ENCODE measurements at regions not wholly inside any gene's neighbourhood (a gene's known extent, or its start where the extent isn't known, plus 50 kb on each side); places are given as distances from the start of the nearest gene placed in this dataset.

GRCh38 chr5:9830184-9830583, 200.0 kb upstream of the TAS2R1 start:
- intact Hi-C loops (cut with DNase I), result no loop called here
- TF ChIP-seq, protein P1, sequence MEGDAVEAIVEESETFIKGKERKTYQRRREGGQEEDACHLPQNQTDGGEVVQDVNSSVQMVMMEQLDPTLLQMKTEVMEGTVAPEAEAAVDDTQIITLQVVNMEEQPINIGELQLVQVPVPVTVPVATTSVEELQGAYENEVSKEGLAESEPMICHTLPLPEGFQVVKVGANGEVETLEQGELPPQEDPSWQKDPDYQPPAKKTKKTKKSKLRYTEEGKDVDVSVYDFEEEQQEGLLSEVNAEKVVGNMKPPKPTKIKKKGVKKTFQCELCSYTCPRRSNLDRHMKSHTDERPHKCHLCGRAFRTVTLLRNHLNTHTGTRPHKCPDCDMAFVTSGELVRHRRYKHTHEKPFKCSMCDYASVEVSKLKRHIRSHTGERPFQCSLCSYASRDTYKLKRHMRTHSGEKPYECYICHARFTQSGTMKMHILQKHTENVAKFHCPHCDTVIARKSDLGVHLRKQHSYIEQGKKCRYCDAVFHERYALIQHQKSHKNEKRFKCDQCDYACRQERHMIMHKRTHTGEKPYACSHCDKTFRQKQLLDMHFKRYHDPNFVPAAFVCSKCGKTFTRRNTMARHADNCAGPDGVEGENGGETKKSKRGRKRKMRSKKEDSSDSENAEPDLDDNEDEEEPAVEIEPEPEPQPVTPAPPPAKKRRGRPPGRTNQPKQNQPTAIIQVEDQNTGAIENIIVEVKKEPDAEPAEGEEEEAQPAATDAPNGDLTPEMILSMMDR (IDR thresholded peaks at IDR 0.05), result no peak
- TF ChIP-seq POLR2A (IDR thresholded peaks at IDR 0.05), result no peak
- Histone ChIP-seq H3K4me3 (no peak overlapping the region), H3K9me3 (no peaks in the 10 kb centered on the region), H3K4me1 (peaks cover 0 to 2% (median 0%) of the 10 kb centered on the region in 4 donors), H3K27ac (no peak overlapping the region), H3K36me3 (no peaks in the 10 kb centered on the region), H3K27me3 (no peaks in the 10 kb centered on the region)
- ATAC-seq, result no peak
- no peak for DNase-seq

DNA sequence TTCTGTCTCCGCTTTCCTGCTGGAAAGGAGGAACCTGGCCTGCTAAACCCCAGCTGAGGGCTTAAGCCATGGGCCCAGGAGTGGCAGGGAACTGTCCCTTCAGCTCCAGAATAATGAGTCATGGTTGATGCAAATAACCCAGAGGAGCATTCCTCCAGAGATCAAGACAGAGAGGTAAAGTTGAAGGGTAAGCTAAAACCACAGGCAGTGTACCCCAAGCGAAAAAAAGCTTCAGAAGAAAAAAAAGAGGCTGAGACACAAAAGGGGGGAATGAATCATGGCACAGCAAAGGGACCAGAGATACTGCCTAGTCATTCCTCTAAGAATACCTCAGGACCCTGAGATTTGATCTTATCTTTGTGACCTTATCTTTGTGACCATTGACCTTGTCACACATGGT, 199.5 kb upstream of the TAS2R1 start:
- H3K27me3 ChIP-seq, result no peaks in the 10 kb centered on the region
- DNase-seq (no peak), ATAC-seq (no peak)
- no peak overlapping the region for H3K4me3 ChIP-seq
- intact Hi-C loops (cut with DNase I), result no loop called here
- H3K36me3 ChIP-seq, result no peaks in the 10 kb centered on the region
- TF ChIP-seq, protein P1 (IDR thresholded peaks at IDR 0.05), result no peak
- TF ChIP-seq POLR2A (IDR thresholded peaks at IDR 0.05), result no peak
- peaks cover 0 to 2% (median 0%) of the 10 kb centered on the region in 4 donors for H3K4me1 ChIP-seq
- H3K27ac ChIP-seq, result no peak overlapping the region
- WGBS (ENCODE audit: insufficient coverage, low coverage, low lambda C conversion rate, missing lambda C conversion rate), result 45% methylated on average over 2 of the region's 2 CpGs
- no peaks in the 10 kb centered on the region for H3K9me3 ChIP-seq

- intact Hi-C loops (cut with DNase I), result no loop called here
- Histone ChIP-seq H3K4me1 (no peaks in the 10 kb centered on the region), H3K27ac (no peak overlapping the region), H3K27me3 (no peaks in the 10 kb centered on the region), H3K4me3 (no peak overlapping the region), H3K36me3 (no peaks in the 10 kb centered on the region), H3K9me3 (no peaks in the 10 kb centered on the region)
- ATAC-seq (no peak), DNase-seq (no peak)
- WGBS (ENCODE audit: insufficient coverage, low coverage, low lambda C conversion rate, missing lambda C conversion rate), result 21% methylated on average over 4 of the region's 4 CpGs
- TF ChIP-seq, protein P1 (IDR thresholded peaks at IDR 0.05), result no peak
- no peak for TF ChIP-seq POLR2A (IDR thresholded peaks at IDR 0.05)
Observed at GRCh38 chr5:9820691-9821449, 190.7 kb upstream of the TAS2R1 start.

DNA sequence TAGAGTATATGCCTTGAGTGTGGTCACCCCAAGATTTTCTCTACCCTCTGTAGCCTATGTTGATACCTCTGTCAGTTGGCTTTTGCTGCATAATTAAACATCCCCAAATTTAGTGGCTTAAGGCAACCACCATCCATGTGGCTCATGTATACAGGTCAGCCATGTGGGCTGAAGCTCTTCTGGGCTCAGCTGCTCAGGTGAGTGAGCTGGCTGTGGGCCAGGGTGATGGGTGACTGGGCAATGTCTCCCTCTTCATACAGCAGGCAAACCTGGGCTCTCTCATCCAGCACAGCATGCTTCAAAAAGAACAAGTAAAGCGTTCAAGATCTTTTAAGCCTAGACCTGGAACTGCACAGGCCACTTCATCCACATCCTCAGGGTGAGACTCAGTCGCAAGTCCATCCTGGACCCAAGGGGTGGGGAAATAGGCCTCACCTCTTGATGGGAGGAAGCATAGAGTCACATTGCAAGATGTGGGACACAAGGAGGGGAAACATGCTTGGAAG, 188.2 kb upstream of the TAS2R1 start:
- H3K27me3 ChIP-seq, result no peaks in the 10 kb centered on the region
- no peaks in the 10 kb centered on the region for H3K4me1 ChIP-seq
- H3K36me3 ChIP-seq, result no peaks in the 10 kb centered on the region
- intact Hi-C loops (cut with DNase I), result no loop called here
- H3K27ac ChIP-seq, result no peak overlapping the region
- TF ChIP-seq POLR2A (IDR thresholded peaks at IDR 0.05), result no peak
- TF ChIP-seq, protein P1 (IDR thresholded peaks at IDR 0.05), result no peak
- no peaks in the 10 kb centered on the region for H3K9me3 ChIP-seq
- DNase-seq (no peak), ATAC-seq (no peak)
- 68% methylated on average over 2 of the region's 2 CpGs for WGBS (ENCODE audit: insufficient coverage, low coverage, low lambda C conversion rate, missing lambda C conversion rate)
- H3K4me3 ChIP-seq, result no peak overlapping the region

Data from right lobe of liver (tissue), 6 donors.